ENCODE measurements at regions not wholly inside any gene's neighbourhood (a gene's known extent, or its start where the extent isn't known, plus 50 kb on each side); places are given as distances from the start of the nearest gene placed in this dataset.

DNA sequence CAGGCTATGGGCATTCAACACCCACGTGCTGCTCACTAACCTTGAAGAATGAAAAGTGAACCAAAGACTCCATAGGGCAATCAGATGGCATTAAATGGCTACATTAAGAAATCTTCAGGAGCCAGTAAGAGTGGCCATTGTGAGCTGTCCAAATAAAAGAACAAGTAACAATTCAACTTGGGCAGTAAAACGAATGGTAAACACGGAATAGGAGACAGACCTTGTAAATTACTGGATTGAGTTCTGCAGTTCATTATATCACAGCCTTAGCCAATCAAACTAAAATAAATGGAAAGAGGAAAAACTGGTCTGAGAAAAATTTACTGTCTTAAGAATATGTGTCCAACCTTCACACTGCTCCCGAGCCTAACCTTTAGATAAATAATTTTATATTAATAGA is 306.5 kb upstream of the ZNF521 start:
- H3K9me3 ChIP-seq (ENCODE audit: low read depth, low read length) = no peaks in the 10 kb centered on the region
- H3K4me3 ChIP-seq = no peak overlapping the region
- no peaks in the 10 kb centered on the region for H3K36me3 ChIP-seq (ENCODE audit: insufficient read depth, low read length)
- no peak overlapping the region for H3K27ac ChIP-seq
- TF ChIP-seq EZH2 (IDR thresholded peaks at IDR 0.05) (no peak), FOXP2 (optimal IDR thresholded peaks at IDR 0.05; ENCODE audit: control extremely low read depth, extremely low read length, insufficient read depth) (no peak), POLR2AphosphoS5 (IDR thresholded peaks at IDR 0.05; ENCODE audit: borderline replicate concordance, low read depth, low read length) (no peak)
- H3K9ac ChIP-seq (ENCODE audit: insufficient read length) = no peak overlapping the region
- no peak for DNase-seq (ENCODE audit: low read depth, low spot score)

DNA sequence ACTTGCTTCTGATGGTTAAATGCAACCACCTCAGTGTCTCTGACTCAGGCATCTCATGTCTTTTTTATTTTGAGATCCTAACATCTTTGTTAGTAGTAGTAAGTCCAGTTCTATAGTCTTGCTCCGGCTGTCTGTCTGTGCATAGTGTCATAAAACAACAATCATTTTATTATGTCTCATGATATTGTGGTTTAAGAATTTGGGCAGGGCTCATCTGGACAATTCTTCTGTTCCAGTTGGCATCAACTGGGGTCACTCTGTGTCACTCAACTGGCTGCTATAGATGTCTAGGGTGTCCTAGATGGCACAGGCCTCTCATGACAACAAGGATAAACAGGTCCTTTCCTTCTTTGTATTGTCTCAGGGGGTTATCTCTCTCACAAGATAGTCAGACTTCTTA is 299.6 kb upstream of the ZNF521 start:
- no peak for DNase-seq (ENCODE audit: low read depth, low spot score)
- no peak overlapping the region for H3K27ac ChIP-seq
- no peaks in the 10 kb centered on the region for H3K9me3 ChIP-seq (ENCODE audit: low read depth, low read length)
- no peak overlapping the region for H3K9ac ChIP-seq (ENCODE audit: insufficient read length)
- H3K36me3 ChIP-seq (ENCODE audit: insufficient read depth, low read length) = no peaks in the 10 kb centered on the region
- H3K4me3 ChIP-seq = no peak overlapping the region
- TF ChIP-seq EZH2 (IDR thresholded peaks at IDR 0.05) = no peak
- TF ChIP-seq POLR2AphosphoS5 (IDR thresholded peaks at IDR 0.05; ENCODE audit: borderline replicate concordance, low read depth, low read length) = no peak
- TF ChIP-seq FOXP2 (optimal IDR thresholded peaks at IDR 0.05; ENCODE audit: control extremely low read depth, extremely low read length, insufficient read depth) = no peak

DNA sequence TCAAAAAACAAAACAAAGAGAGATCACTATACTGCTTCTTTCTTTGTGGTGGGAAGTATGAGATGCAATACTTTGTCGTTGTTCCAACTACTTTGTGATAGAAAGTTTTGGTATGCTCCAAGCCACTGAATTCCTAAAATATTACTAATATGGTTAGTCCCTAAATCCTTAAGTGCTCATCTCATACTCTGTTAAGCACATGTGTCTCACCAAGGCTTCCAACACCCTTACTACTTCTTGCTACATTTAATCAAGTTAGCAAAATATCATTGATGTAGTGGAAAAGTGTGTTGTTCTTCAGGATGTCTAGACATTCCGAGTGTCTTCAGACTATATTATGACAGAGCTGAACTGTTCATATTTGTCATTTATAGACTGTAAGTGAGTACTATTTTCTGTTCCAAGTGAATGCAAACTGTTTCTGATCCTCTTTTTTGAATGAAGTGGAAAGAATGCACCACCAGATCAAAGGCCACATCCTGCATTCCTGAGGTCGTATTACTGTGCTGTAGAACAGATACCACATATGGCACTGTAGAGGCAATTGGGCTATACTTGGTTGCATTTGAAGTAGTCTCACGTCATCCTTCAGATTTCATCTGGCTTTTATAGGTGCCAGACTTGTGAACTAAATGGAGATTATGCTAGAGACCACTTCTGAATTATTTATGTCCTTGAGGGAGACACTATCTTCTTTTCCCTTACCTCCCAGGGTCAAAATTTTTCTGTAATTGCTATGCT is 298.4 kb upstream of the ZNF521 start:
- Histone ChIP-seq H3K4me3 (no peak overlapping the region), H3K27ac (no peak overlapping the region), H3K9me3 (ENCODE audit: low read depth, low read length) (no peaks in the 10 kb centered on the region), H3K9ac (ENCODE audit: insufficient read length) (no peak overlapping the region), H3K36me3 (ENCODE audit: insufficient read depth, low read length) (no peaks in the 10 kb centered on the region)
- TF ChIP-seq FOXP2 (optimal IDR thresholded peaks at IDR 0.05; ENCODE audit: control extremely low read depth, extremely low read length, insufficient read depth) (no peak), EZH2 (IDR thresholded peaks at IDR 0.05) (no peak), POLR2AphosphoS5 (IDR thresholded peaks at IDR 0.05; ENCODE audit: borderline replicate concordance, low read depth, low read length) (no peak)
- no peak for DNase-seq (ENCODE audit: low read depth, low spot score)

DNA sequence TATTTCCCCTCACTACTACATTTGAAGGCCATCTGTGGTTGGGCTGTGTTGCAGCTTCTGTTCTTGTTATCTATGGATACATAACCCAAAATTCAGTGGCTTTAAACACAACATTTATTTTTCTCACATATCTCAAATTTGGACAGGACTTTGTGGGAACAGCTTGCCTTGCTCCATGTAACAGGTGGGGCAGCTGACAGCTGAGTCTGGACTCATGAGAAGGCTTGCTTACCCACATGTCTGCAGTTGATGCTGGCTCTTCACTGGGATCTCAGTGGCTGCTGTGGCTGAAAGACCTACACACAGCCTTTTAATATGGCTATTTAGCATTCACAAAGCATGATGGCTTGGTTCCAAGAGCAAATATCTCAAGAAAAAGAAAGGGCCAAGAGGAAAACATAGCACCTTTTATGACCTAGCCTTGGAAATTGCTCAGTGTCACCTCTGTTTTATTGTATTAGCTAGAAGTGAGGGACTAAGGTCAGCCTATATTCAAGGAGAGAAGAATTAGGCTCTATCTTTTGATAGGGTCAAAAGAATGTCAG is 296.8 kb upstream of the ZNF521 start:
- TF ChIP-seq POLR2AphosphoS5 (IDR thresholded peaks at IDR 0.05; ENCODE audit: borderline replicate concordance, low read depth, low read length) (no peak), EZH2 (IDR thresholded peaks at IDR 0.05) (no peak), FOXP2 (optimal IDR thresholded peaks at IDR 0.05; ENCODE audit: control extremely low read depth, extremely low read length, insufficient read depth) (no peak)
- DNase-seq (ENCODE audit: low read depth, low spot score) = no peak
- H3K36me3 ChIP-seq (ENCODE audit: insufficient read depth, low read length) = no peaks in the 10 kb centered on the region

DNA sequence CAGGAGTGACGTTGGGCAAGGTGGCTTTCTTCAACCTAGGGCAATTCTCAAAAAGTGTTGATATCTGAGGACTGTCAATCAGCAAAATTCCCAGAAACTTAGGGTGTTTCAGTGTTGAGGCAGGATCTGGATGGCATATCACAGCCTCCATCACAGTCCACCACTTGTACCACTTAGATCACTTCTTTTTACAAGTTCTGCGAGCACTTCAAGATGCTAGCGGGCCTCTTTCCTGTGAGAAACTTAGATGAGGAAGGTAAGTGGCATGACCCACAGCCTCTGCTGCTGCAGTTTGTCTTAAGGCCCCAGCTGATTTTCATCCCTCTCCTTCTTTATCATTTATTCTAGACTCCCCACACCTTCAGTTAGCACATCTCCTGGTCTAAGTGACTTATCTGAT is 295.4 kb upstream of the ZNF521 start:
- H3K36me3 ChIP-seq (ENCODE audit: insufficient read depth, low read length) = no peaks in the 10 kb centered on the region
- no peak overlapping the region for H3K27ac ChIP-seq
- TF ChIP-seq EZH2 (IDR thresholded peaks at IDR 0.05) = no peak
- TF ChIP-seq FOXP2 (optimal IDR thresholded peaks at IDR 0.05; ENCODE audit: control extremely low read depth, extremely low read length, insufficient read depth) = no peak
- TF ChIP-seq POLR2AphosphoS5 (IDR thresholded peaks at IDR 0.05; ENCODE audit: borderline replicate concordance, low read depth, low read length) = no peak
- DNase-seq (ENCODE audit: low read depth, low spot score) = no peak
- no peaks in the 10 kb centered on the region for H3K9me3 ChIP-seq (ENCODE audit: low read depth, low read length)
- no peak overlapping the region for H3K4me3 ChIP-seq
- no peak overlapping the region for H3K9ac ChIP-seq (ENCODE audit: insufficient read length)

More for the DNA sequence above, 296.8 kb upstream of the ZNF521 start:
- no peaks in the 10 kb centered on the region for H3K9me3 ChIP-seq (ENCODE audit: low read depth, low read length)
- H3K4me3 ChIP-seq = no peak overlapping the region
- no peak overlapping the region for H3K9ac ChIP-seq (ENCODE audit: insufficient read length)
- no peak overlapping the region for H3K27ac ChIP-seq

DNA sequence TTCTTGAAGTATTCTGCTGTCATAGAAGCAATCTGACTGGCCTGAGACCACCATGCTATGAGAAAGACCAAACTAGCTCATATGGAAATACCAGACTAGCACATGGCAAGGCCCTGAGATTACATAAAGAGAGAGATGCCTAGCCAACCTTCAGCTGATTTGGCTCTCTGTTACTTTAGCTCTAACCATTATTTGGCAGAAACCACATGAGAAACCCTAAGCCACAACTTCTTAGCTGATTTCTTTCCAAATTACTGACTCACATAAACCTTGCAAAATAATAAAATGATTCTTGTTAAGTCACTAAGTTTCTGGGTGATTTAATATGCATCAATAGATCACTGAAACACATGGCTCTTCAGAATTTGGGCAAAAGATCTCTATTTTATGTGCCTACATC is 295.0 kb upstream of the ZNF521 start:
- no peak overlapping the region for H3K4me3 ChIP-seq
- H3K9me3 ChIP-seq (ENCODE audit: low read depth, low read length) = no peaks in the 10 kb centered on the region
- no peaks in the 10 kb centered on the region for H3K36me3 ChIP-seq (ENCODE audit: insufficient read depth, low read length)
- TF ChIP-seq EZH2 (IDR thresholded peaks at IDR 0.05) (no peak), FOXP2 (optimal IDR thresholded peaks at IDR 0.05; ENCODE audit: control extremely low read depth, extremely low read length, insufficient read depth) (no peak), POLR2AphosphoS5 (IDR thresholded peaks at IDR 0.05; ENCODE audit: borderline replicate concordance, low read depth, low read length) (no peak)
- H3K9ac ChIP-seq (ENCODE audit: insufficient read length) = no peak overlapping the region
- H3K27ac ChIP-seq = no peak overlapping the region
- no peak for DNase-seq (ENCODE audit: low read depth, low spot score)

DNA sequence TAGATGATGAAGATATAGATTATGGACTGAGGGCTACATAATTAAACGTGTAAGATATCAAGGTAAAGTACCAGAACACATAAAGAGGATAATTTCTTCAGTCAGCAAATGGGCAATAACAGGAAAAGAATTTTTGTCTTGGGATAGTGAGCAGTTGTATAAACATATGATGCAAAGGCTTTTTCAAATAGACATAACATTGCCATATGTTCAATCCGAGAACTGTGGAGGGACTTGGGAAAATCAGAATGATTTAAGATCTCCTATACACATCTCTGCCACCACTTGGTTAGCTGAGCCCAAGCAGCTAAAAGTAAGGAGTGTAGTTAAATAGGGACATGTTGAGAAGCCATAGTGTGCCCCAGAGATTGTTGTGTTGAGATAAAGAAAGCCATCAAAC is 287.6 kb upstream of the ZNF521 start:
- H3K9me3 ChIP-seq (ENCODE audit: low read depth, low read length) = no peaks in the 10 kb centered on the region
- no peak for DNase-seq (ENCODE audit: low read depth, low spot score)
- no peak overlapping the region for H3K4me3 ChIP-seq
- no peak overlapping the region for H3K27ac ChIP-seq
- H3K9ac ChIP-seq (ENCODE audit: insufficient read length) = no peak overlapping the region
- H3K36me3 ChIP-seq (ENCODE audit: insufficient read depth, low read length) = no peaks in the 10 kb centered on the region
- TF ChIP-seq FOXP2 (optimal IDR thresholded peaks at IDR 0.05; ENCODE audit: control extremely low read depth, extremely low read length, insufficient read depth) = no peak
- TF ChIP-seq EZH2 (IDR thresholded peaks at IDR 0.05) = no peak
- TF ChIP-seq POLR2AphosphoS5 (IDR thresholded peaks at IDR 0.05; ENCODE audit: borderline replicate concordance, low read depth, low read length) = no peak

DNA sequence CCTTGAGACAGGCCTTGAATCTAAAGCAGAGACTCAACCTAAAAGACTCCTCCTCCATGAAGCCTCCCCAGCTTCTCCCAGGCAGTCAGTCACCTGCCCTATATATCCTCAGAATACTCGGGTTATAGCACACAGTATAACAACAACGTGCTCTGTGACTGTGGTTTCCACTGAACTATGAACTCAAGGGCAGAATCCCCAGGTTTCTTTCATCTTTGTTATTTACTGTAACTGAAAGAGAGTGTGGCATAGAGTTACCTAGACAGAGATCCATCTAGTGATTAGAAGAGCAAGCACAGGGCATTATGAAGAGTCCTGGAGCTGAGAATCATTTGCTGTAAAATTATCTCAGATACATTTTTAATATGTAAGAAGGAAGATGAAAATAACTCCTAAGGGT is 281.6 kb upstream of the ZNF521 start:
- no peak overlapping the region for H3K4me3 ChIP-seq
- no peak overlapping the region for H3K9ac ChIP-seq (ENCODE audit: insufficient read length)
- DNase-seq (ENCODE audit: low read depth, low spot score) = no peak
- no peaks in the 10 kb centered on the region for H3K9me3 ChIP-seq (ENCODE audit: low read depth, low read length)
- no peak overlapping the region for H3K27ac ChIP-seq
- TF ChIP-seq POLR2AphosphoS5 (IDR thresholded peaks at IDR 0.05; ENCODE audit: borderline replicate concordance, low read depth, low read length) (no peak), EZH2 (IDR thresholded peaks at IDR 0.05) (no peak), FOXP2 (optimal IDR thresholded peaks at IDR 0.05; ENCODE audit: control extremely low read depth, extremely low read length, insufficient read depth) (no peak)
- no peaks in the 10 kb centered on the region for H3K36me3 ChIP-seq (ENCODE audit: insufficient read depth, low read length)

Measured in SK-N-MC (cell line).